ENCODE measurements at regions not wholly inside any gene's neighbourhood (a gene's known extent, or its start where the extent isn't known, plus 50 kb on each side); places are given as distances from the start of the nearest gene placed in this dataset.

DNA sequence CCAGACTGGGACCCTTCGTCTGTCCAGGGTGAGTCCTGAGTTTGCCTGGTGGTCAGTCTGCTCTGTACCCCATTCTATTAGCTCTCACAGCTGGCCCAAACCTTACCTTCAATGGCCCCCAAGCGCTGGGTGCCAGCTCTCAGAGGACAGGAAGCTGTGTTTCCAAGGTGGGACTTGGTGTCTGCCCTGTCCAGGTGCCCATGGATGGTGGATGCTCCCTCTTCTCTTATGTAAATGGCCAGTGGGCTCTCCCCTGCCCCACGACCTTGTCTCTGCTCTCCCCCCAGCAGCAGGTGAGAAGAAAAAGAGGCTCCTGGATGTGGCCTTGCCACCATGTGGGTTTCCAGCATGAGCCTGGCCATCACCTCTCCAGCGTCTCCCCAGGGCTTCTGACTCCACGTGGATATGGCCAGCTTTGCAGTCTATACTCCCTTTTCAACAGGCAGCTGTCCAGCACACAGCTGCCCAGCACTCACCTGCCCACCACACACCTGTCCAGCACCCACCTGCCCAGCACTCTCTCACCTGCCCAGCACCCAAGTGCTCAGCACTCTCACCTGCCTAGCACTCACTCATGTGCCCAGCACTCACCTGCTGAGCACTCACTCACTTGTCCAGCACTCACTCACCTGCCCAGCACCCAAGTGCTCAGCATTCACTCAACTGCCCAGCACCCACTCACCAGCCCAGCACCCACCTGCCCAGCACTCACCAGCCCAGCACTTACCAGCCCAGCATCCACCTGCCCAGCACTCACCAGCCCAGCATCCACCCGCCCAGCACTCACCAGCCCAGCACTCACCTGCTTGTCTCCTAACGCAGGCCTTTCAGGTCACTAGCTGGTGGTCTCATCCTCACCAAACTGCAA lies 136.2 kb upstream of the IRX2 start:
- DNase-seq: no peak
- Mint-ChIP-seq H3K36me3 (ENCODE audit: unreplicated experiment) (peaks cover 13% of the 10 kb centered on the region), H3K27me3 (ENCODE audit: unreplicated experiment) (no peaks in the 10 kb centered on the region), H3K4me3 (ENCODE audit: unreplicated experiment) (no peak overlapping the region), H3K9me3 (ENCODE audit: unreplicated experiment) (peaks cover 7% of the 10 kb centered on the region), H3K27ac (ENCODE audit: unreplicated experiment) (no peak overlapping the region), H3K4me1 (ENCODE audit: low read depth, unreplicated experiment) (no peaks in the 10 kb centered on the region)
- TF ChIP-seq, protein P1, sequence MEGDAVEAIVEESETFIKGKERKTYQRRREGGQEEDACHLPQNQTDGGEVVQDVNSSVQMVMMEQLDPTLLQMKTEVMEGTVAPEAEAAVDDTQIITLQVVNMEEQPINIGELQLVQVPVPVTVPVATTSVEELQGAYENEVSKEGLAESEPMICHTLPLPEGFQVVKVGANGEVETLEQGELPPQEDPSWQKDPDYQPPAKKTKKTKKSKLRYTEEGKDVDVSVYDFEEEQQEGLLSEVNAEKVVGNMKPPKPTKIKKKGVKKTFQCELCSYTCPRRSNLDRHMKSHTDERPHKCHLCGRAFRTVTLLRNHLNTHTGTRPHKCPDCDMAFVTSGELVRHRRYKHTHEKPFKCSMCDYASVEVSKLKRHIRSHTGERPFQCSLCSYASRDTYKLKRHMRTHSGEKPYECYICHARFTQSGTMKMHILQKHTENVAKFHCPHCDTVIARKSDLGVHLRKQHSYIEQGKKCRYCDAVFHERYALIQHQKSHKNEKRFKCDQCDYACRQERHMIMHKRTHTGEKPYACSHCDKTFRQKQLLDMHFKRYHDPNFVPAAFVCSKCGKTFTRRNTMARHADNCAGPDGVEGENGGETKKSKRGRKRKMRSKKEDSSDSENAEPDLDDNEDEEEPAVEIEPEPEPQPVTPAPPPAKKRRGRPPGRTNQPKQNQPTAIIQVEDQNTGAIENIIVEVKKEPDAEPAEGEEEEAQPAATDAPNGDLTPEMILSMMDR (IDR thresholded peaks at IDR 0.05; ENCODE audit: partially characterized antibody, unreplicated experiment): no peak

DNA sequence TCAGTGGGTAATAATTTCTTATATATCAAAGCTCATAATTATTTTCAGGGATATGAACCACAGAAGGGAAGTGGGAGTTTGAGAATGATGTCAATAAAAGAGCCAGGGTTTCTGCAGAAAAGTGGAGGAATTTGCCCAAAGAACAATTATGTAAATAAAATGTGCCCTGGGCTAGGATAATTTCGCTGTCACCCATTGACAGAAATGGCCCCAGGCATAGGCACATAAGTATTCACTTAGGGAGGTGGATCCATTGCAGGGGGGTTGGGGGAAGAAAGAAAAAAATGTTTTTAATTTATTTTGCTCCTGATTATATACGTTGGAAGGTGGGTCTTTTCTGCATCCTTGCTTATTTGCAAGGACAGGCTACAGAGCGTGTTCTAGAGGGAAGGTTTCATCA lies 135.1 kb upstream of the IRX2 start:
- peaks cover 13% of the 10 kb centered on the region for H3K36me3 Mint-ChIP-seq (ENCODE audit: unreplicated experiment)
- no peak for DNase-seq
- peaks cover 7% of the 10 kb centered on the region for H3K9me3 Mint-ChIP-seq (ENCODE audit: unreplicated experiment)
- TF ChIP-seq, protein P1 (IDR thresholded peaks at IDR 0.05; ENCODE audit: partially characterized antibody, unreplicated experiment): no peak
- H3K4me1 Mint-ChIP-seq (ENCODE audit: low read depth, unreplicated experiment): no peaks in the 10 kb centered on the region
- no peaks in the 10 kb centered on the region for H3K27me3 Mint-ChIP-seq (ENCODE audit: unreplicated experiment)
- no peak overlapping the region for H3K27ac Mint-ChIP-seq (ENCODE audit: unreplicated experiment)
- H3K4me3 Mint-ChIP-seq (ENCODE audit: unreplicated experiment): no peak overlapping the region

DNA sequence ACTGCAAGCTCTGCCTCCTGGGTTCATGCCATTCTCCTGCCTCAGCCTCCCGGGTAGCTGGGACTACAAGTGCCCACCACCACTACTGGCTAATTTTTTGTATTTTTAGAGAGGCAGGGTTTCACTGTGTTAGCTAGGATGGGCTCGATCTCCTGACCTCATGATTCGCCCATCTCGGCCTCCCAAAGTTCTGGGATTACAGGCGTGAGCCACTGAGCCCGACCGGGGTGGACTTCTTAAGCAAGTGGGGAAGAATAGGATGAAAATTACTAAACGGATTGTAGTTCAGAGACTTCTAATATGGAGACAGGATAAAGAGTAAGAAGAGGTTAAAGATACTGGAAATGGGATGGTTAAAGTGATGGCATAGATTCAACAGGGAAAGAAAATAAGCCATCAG lies 132.3 kb upstream of the IRX2 start:
- no peak overlapping the region for H3K4me3 Mint-ChIP-seq (ENCODE audit: unreplicated experiment)
- H3K27ac Mint-ChIP-seq (ENCODE audit: unreplicated experiment): no peak overlapping the region
- TF ChIP-seq, protein P1 (IDR thresholded peaks at IDR 0.05; ENCODE audit: partially characterized antibody, unreplicated experiment): no peak
- peaks cover 29% of the 10 kb centered on the region for H3K36me3 Mint-ChIP-seq (ENCODE audit: unreplicated experiment)
- H3K27me3 Mint-ChIP-seq (ENCODE audit: unreplicated experiment): no peaks in the 10 kb centered on the region
- H3K4me1 Mint-ChIP-seq (ENCODE audit: low read depth, unreplicated experiment): no peaks in the 10 kb centered on the region
- H3K9me3 Mint-ChIP-seq (ENCODE audit: unreplicated experiment): peaks cover 6% of the 10 kb centered on the region
- no peak for DNase-seq

DNA sequence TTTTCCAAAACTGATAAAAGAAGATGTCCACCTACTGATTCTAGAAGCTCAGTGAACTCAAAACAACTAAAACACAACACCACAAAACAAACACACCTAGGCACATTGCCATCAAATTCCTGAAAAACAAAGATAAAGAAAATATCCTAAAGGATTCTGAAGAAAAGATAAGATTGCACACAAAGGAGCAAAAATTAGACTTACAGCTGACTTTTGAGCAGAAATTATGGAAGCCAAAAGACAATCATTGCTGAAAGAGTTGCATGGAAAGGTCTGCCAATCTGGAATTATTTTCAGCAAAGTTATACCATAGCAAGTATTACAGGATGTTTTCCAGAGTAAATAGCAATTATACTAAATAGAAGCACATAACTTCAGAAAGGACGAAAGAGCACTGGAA lies 128.2 kb upstream of the IRX2 start:
- no peak for DNase-seq
- H3K9me3 Mint-ChIP-seq (ENCODE audit: unreplicated experiment): peaks cover 8% of the 10 kb centered on the region

DNA sequence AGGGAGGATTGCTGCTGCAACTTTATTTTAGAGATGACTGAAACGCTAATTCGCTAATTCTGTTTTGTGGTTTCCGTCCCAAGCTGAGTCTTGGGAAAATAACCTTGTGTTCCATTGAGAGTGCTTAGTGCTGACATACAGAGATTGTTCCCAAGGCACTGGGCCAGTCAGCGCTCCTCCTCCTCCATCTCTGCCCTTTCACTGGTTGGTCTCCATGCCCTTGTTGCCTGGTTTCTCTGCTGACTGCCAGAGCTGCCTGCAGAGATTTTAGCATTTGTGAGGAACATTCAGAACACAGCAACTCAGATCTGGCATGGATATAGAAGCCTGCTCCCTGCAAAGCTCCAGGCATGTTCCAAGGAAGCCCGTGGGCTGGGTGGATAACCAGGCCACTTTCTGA lies 126.0 kb upstream of the IRX2 start:
- H3K27ac Mint-ChIP-seq (ENCODE audit: unreplicated experiment): no peak overlapping the region
- TF ChIP-seq, protein P1 (IDR thresholded peaks at IDR 0.05; ENCODE audit: partially characterized antibody, unreplicated experiment): no peak

More for the DNA sequence above, 128.2 kb upstream of the IRX2 start:
- Mint-ChIP-seq H3K36me3 (ENCODE audit: unreplicated experiment) (peaks cover 29% of the 10 kb centered on the region), H3K4me1 (ENCODE audit: low read depth, unreplicated experiment) (no peaks in the 10 kb centered on the region), H3K4me3 (ENCODE audit: unreplicated experiment) (no peak overlapping the region), H3K27me3 (ENCODE audit: unreplicated experiment) (no peaks in the 10 kb centered on the region), H3K27ac (ENCODE audit: unreplicated experiment) (no peak overlapping the region)
- TF ChIP-seq, protein P1 (IDR thresholded peaks at IDR 0.05; ENCODE audit: partially characterized antibody, unreplicated experiment): no peak

More for the DNA sequence above, 126.0 kb upstream of the IRX2 start:
- no peak overlapping the region for H3K4me3 Mint-ChIP-seq (ENCODE audit: unreplicated experiment)
- DNase-seq: no peak
- peaks cover 4% of the 10 kb centered on the region for H3K9me3 Mint-ChIP-seq (ENCODE audit: unreplicated experiment)
- H3K27me3 Mint-ChIP-seq (ENCODE audit: unreplicated experiment): no peaks in the 10 kb centered on the region
- peaks cover 16% of the 10 kb centered on the region for H3K36me3 Mint-ChIP-seq (ENCODE audit: unreplicated experiment)
- no peaks in the 10 kb centered on the region for H3K4me1 Mint-ChIP-seq (ENCODE audit: low read depth, unreplicated experiment)

All from glutamatergic neuron (in vitro differentiated cells).